Kidney capillary endothelial cell (primary cell): ENCODE measurements at regions not wholly inside any gene's neighbourhood (a gene's known extent, or its start where the extent isn't known, plus 50 kb on each side); places are given as distances from the start of the nearest gene placed in this dataset.

ENCODE experiments used
- DNase-seq: peaks from one replicate; pipeline ENCODE4 v3.0.0-alpha.2; 2018; ENCODE audit warnings: low spot score

GRCh38 chr12:77777274-77777673 lies 53.4 kb upstream of the NAV3 start:
- DNase-seq, result no peak

GRCh38 chr12:77774761-77775160 lies 55.9 kb upstream of the NAV3 start:
- no peak for DNase-seq

GRCh38 chr12:77772676-77773298 lies 57.9 kb upstream of the NAV3 start:
- DNase-seq, result no peak

GRCh38 chr12:77768558-77768957 lies 62.1 kb upstream of the NAV3 start:
- no peak for DNase-seq

- DNase-seq, result no peak
Measured at GRCh38 chr12:77767756-77768343, 62.8 kb upstream of the NAV3 start.

- no peak for DNase-seq
Measured at GRCh38 chr12:77767335-77767734, 63.4 kb upstream of the NAV3 start.

GRCh38 chr12:77766224-77766623 lies 64.5 kb upstream of the NAV3 start:
- no peak for DNase-seq

- DNase-seq, result no peak
Measured at GRCh38 chr12:77761286-77761685, 69.4 kb upstream of the NAV3 start.

GRCh38 chr12:77760271-77761025 lies 70.2 kb upstream of the NAV3 start:
- DNase-seq, result no peak

GRCh38 chr12:77754086-77754485 lies 76.6 kb upstream of the NAV3 start:
- no peak for DNase-seq

- DNase-seq, result no peak
Measured at GRCh38 chr12:77751939-77752338, 78.8 kb upstream of the NAV3 start.

- DNase-seq, result no peak
Measured at GRCh38 chr12:77746096-77746495, 84.6 kb upstream of the NAV3 start.

- no peak for DNase-seq
Measured at GRCh38 chr12:77745624-77746023, 85.1 kb upstream of the NAV3 start.

GRCh38 chr12:77742631-77743030 lies 88.1 kb upstream of the NAV3 start:
- no peak for DNase-seq

- DNase-seq, result no peak
Measured at GRCh38 chr12:77741974-77742517, 88.6 kb upstream of the NAV3 start.

- DNase-seq, result no peak
Measured at GRCh38 chr12:77736219-77736965, 94.3 kb upstream of the NAV3 start.

GRCh38 chr12:77734214-77734883 lies 96.3 kb upstream of the NAV3 start:
- no peak for DNase-seq

- no peak for DNase-seq
Measured at GRCh38 chr12:77728018-77728417, 102.7 kb upstream of the NAV3 start.

- DNase-seq, result no peak
Measured at GRCh38 chr12:77727442-77728001, 103.2 kb upstream of the NAV3 start.

GRCh38 chr12:77725611-77726010 lies 105.1 kb upstream of the NAV3 start:
- DNase-seq, result no peak

GRCh38 chr12:77724367-77724957 lies 106.2 kb upstream of the NAV3 start:
- DNase-seq, result peak; percentile 43
